IPS-NIHi7 (cell line): ENCODE measurements at regions not wholly inside any gene's neighbourhood (a gene's known extent, or its start where the extent isn't known, plus 50 kb on each side); places are given as distances from the start of the nearest gene placed in this dataset.
"Not testable (repeated sequence)": the region's sequence is repeated elsewhere in the genome, so short reads cannot be mapped to it uniquely, and the experiment has no call there.

Experiments used
- DNase-seq: peaks from one replicate; pipeline ENCODE4 v3.0.0; 2012; ENCODE audit warnings: mixed read lengths; ENCODE audit errors: extremely low spot score

- DNase-seq = no peak
Observed at GRCh38 chr2:239833269-239834109, 191.7 kb downstream of the NDUFA10 start.

- DNase-seq = no peak
Observed at GRCh38 chr2:239832490-239833268, 192.5 kb downstream of the NDUFA10 start.

GRCh38 chr2:239831861-239832489 is 193.2 kb downstream of the NDUFA10 start:
- no peak for DNase-seq

- DNase-seq = peak; percentile 65
Observed at GRCh38 chr2:239831001-239831731, 194.0 kb downstream of the NDUFA10 start.

GRCh38 chr2:239830121-239831000 is 194.8 kb downstream of the NDUFA10 start:
- no peak for DNase-seq

- DNase-seq = no peak
Observed at GRCh38 chr2:239829326-239829725, 195.8 kb downstream of the NDUFA10 start.

GRCh38 chr2:239828973-239829275 is 196.2 kb downstream of the NDUFA10 start:
- DNase-seq = not testable (repeated sequence)

- no peak for DNase-seq
Observed at GRCh38 chr2:239828192-239828972, 196.8 kb downstream of the NDUFA10 start.

GRCh38 chr2:239827523-239827890 is 197.6 kb downstream of the NDUFA10 start:
- no peak for DNase-seq

- no peak for DNase-seq
Observed at GRCh38 chr2:239826786-239827522, 198.2 kb downstream of the NDUFA10 start.

- no peak for DNase-seq
Observed at GRCh38 chr2:239826376-239826775, 198.8 kb downstream of the NDUFA10 start.

GRCh38 chr2:239825705-239825979 is 199.5 kb downstream of the NDUFA10 start:
- DNase-seq = no peak

GRCh38 chr2:239824866-239825704 is 200.1 kb downstream of the NDUFA10 start:
- peak; percentile 66 for DNase-seq

GRCh38 chr2:239824046-239824694 is 201.0 kb downstream of the NDUFA10 start:
- DNase-seq = peak; percentile 75

GRCh38 chr2:239822146-239822831 is 202.9 kb downstream of the NDUFA10 start:
- DNase-seq = no peak

GRCh38 chr2:239821694-239822075 is 203.5 kb downstream of the NDUFA10 start:
- no peak for DNase-seq

GRCh38 chr2:239820836-239821693 is 204.1 kb downstream of the NDUFA10 start:
- DNase-seq = no peak
